Stimulated activated CD4-positive, alpha-beta T cell treated with anti-CD3 and anti-CD28 coated beads, Interleukin-15, amount 100 ng/mL, for 24 hours (primary cell): ENCODE measurements at regions not wholly inside any gene's neighbourhood (a gene's known extent, or its start where the extent isn't known, plus 50 kb on each side); places are given as distances from the start of the nearest gene placed in this dataset.
"Not testable (repeated sequence)": the region's sequence is repeated elsewhere in the genome, so short reads cannot be mapped to it uniquely, and the experiment has no call there.

Source experiments
- DNase-seq: peaks from one replicate; pipeline ENCODE4 v3.0.0-alpha.2; 2020

GRCh38 chr15:59764775-59765174 is 75.7 kb upstream of the BNIP2 start:
- no peak for DNase-seq

DNA sequence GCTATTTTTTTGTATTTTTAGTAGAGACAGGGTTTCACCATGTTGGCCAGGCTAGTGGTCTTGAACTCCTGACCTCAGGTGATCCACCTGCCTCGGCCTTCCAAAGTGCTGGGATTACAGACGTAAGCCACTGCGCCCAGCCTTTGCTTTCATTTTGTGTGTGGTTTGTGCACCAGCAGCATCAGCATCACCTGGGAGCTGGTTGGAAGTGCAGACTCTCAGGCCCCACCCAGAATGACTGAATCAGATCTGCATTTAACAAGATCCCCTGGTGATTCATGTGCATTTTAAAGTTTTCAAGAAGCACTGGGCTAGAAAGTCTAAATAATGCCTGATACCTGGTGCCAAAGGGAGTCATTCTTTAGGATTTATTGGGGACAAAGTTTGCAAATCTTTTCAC is 73.4 kb upstream of the BNIP2 start:
- DNase-seq: no peak

DNA sequence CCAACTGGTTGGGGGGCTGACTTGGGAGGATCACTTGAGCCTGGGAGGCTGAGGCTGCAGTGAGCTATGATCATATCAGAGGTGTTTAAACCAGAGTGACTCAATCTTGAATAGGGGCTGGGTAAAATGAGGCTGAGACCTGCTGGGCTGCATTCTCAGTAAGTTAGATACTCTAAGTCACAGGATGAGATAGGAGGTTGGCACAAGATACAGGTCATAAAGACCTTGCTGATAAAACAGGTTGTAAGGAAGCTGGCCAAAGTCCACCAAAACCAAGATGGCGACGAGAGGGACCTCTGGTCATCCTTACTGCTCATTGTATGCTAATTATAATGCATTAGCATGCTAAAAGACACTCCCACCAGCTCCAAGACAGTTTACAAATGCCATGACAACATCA is 71.1 kb upstream of the BNIP2 start:
- DNase-seq: not testable (repeated sequence)

DNA sequence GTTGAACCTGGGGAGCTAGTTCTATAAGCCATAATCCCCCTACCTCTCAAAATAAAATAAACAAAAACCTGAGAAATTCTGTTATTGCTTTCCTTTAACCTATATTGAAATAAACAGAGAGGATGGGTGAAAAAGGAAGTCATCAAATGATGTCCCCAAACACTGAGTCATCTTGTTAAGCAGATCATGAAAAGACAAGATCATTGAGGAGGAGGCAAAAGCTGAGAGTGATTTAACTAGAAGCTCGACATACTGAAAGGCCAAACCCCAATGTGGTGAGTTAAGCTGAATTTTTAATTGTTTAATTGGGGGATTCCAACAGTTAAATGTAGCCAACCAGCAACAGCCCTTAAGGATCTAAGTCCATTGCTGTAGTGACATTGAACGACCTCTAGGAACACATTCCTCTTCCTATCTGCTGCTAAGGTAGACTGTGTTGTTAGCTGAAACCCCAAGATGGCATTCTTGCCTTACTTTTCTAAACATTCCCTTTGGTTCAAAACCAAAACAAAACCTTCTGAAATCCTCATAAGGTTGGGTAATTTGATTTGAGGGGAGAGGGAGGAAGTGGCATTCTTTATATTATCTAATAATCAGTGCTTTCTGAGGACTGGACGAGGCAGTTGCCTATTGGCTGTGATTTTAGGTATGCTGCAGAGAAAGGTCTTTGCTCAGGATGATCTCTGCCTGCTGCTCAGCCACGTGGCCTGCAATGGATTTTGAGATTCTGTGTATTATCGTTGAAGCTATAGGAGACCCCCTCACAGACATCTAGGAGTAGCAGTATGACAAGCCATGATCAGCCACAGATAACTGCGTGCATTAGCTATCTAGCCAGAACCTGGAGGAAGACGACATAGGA is 62.7 kb upstream of the BNIP2 start:
- DNase-seq: no peak

DNA sequence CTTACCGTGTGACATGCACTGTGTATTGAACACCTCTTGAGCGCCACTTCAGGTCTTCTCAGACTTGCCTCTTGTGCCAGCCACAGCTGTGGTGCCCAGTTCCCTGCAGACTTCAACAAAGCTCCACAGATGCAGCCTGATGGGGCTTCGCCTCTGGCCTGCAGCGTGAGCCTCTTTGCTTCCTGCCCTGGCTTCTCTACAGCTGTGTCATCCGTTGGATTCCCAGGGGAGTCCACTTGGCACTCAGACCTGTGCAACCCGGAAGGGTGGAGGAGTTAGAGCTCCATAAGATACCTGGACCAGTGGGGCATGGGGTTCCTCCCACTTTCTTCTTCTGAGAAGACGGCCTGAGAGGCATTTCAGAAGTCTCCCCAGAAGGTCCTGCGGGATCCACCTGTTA is 57.7 kb upstream of the BNIP2 start:
- DNase-seq: no peak

- DNase-seq: no peak
Measured at GRCh38 chr15:59741274-59741906, 52.3 kb upstream of the BNIP2 start.

DNA sequence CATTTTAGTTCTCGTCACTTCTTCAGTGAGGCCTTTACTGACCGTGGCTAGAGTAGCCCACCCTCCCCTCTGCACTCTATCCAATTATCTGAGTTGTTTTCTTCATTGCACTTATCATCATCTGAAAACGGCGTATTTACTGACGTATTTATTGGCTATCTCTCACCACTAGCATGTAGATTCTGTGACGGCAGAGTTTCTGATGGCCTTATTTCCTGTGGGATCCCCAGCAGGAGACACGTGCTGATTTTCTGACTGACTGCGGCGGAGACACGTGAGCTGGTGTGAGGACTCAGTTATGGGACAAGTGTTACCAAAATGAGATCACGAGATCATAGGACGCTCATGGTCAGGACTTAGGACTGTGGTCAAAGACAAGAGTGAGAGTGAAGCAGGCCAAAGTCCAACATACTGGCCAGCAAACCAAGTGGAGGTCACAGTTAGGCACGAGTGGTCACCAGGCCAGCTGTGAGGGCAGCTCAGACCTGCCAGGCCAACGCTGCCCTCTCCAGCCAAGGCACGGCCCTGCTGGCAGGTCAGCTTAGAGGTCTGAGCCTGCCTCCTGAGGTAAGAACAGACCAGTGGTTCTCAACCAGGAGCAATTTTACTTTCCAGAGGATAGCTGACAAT is 50.6 kb upstream of the BNIP2 start:
- no peak for DNase-seq
